ENCODE measurements at regions not wholly inside any gene's neighbourhood (a gene's known extent, or its start where the extent isn't known, plus 50 kb on each side); places are given as distances from the start of the nearest gene placed in this dataset.

- TF ChIP-seq CHD1 (IDR thresholded peaks at IDR 0.05; ENCODE audit: low read depth, low read length) (no peak), ZNF274 (IDR thresholded peaks at IDR 0.05; ENCODE audit: borderline replicate concordance, extremely low read depth, low read length) (no peak), TAF7 (optimal IDR thresholded peaks at IDR 0.05; ENCODE audit: borderline replicate concordance, low read depth, low read length) (no peak), TEAD4 (IDR thresholded peaks at IDR 0.05; ENCODE audit: low read depth, low read length) (no peak), NANOG (IDR thresholded peaks at IDR 0.05; ENCODE audit: insufficient read depth, low read depth, low read length, poor library complexity, severe bottlenecking) (no peak), USF2 (IDR thresholded peaks at IDR 0.05; ENCODE audit: low read length) (no peak)
Observed at GRCh38 chr5:172570594-172571334, 70.3 kb upstream of the NEURL1B start (continued).

All from H1 (cell line).